ENCODE measurements at regions not wholly inside any gene's neighbourhood (a gene's known extent, or its start where the extent isn't known, plus 50 kb on each side); places are given as distances from the start of the nearest gene placed in this dataset.

DNA sequence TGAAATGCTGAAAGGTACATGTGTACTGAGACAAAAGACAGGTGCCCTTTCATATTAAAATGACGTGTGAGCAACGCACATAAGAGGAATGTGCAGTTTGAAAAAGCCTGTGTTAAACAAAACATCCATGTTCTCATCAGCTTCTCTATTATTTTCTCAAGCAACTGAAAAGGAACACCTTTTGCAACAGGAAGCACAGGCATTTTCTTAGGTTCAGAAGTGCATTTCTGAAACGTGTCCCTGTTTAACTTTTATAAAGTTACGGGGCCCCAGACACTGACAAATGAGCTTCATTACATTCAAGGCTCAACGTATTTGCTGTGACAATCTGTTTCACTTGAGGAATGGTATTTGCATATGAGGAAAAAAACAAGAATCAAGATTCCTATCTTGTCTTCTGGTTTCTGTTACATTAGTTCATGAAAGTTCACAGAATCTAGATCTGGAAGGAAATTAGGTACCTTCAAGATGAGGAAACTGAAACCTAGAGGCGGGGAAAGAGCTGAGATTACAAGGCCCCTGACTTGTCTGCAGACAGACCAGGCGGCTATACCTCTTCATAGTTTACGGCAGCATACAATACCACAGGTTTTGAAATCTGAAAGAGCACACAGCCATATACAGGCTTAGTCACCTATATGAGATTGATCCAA lies 431.7 kb downstream of the KLF12 start (continued):
- TF ChIP-seq ZNF112 (tag by site-specific recombination; IDR thresholded peaks at IDR 0.05) = no peak
- no peak for TF ChIP-seq ZNF768 (tag by site-specific recombination; IDR thresholded peaks at IDR 0.05)
- TF ChIP-seq ZBTB20 (tag by site-specific recombination; IDR thresholded peaks at IDR 0.05) = no peak
- TF ChIP-seq ZNF174 (tag by site-specific recombination; IDR thresholded peaks at IDR 0.05) = no peak
- TF ChIP-seq RBAK (tag by site-specific recombination; IDR thresholded peaks at IDR 0.05) = no peak
- no peak for TF ChIP-seq PRDM10 (tag by site-specific recombination; IDR thresholded peaks at IDR 0.05)
- TF ChIP-seq ZNF184 (tag by site-specific recombination; IDR thresholded peaks at IDR 0.05) = no peak
- no peak for TF ChIP-seq ZFP3 (tag by site-specific recombination; IDR thresholded peaks at IDR 0.05; ENCODE audit: low read depth)
- TF ChIP-seq ZNF623 (tag by site-specific recombination; IDR thresholded peaks at IDR 0.05) = no peak
- TF ChIP-seq ZNF596 (tag by site-specific recombination; IDR thresholded peaks at IDR 0.05) = no peak
- TF ChIP-seq, protein P1, sequence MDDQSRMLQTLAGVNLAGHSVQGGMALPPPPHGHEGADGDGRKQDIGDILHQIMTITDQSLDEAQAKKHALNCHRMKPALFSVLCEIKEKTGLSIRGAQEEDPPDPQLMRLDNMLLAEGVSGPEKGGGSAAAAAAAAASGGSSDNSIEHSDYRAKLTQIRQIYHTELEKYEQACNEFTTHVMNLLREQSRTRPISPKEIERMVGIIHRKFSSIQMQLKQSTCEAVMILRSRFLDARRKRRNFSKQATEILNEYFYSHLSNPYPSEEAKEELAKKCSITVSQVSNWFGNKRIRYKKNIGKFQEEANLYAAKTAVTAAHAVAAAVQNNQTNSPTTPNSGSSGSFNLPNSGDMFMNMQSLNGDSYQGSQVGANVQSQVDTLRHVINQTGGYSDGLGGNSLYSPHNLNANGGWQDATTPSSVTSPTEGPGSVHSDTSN (CRISPR knock-in tag; IDR thresholded peaks at IDR 0.05) = no peak

- ChIA-PET POLR2A (no interaction called here), CTCF (interaction anchor here (1.1 kb wide), 1 partner anchor 862 kb away, joined by 4 read pairs; no protein-coding TSS in a partner anchor)
- Histone ChIP-seq H3K27ac (ENCODE audit: extremely low read depth, low read depth, low read length) (no peak overlapping the region), H3K36me3 (ENCODE audit: control insufficient read depth in 2 of 2, insufficient read depth in 1 of 2, low read length in 2 of 2) (no peaks in the 10 kb centered on the region), H3K9me3 (ENCODE audit: control insufficient read depth, insufficient read depth, low read depth, low read length) (no peaks in the 10 kb centered on the region), H3K4me1 (ENCODE audit: control insufficient read depth, insufficient read depth, low read length) (no peaks in the 10 kb centered on the region), H3K4me3 (ENCODE audit: low read depth, low read length) (no peak overlapping the region)
- TF ChIP-seq ZNF416 (tag by site-specific recombination; IDR thresholded peaks at IDR 0.05) = no peak
- no peak for TF ChIP-seq ZNF510 (tag by site-specific recombination; IDR thresholded peaks at IDR 0.05; ENCODE audit: insufficient replicate concordance)
- no peak for TF ChIP-seq ZNF704 (tag by site-specific recombination; IDR thresholded peaks at IDR 0.05)
- TF ChIP-seq ZBTB48 (tag by site-specific recombination; IDR thresholded peaks at IDR 0.05) = no peak
- TF ChIP-seq ZNF561 (tag by site-specific recombination; IDR thresholded peaks at IDR 0.05; ENCODE audit: borderline replicate concordance) = no peak
Measured at GRCh38 chr13:73701160-73701559, 433.0 kb downstream of the KLF12 start.

DNA sequence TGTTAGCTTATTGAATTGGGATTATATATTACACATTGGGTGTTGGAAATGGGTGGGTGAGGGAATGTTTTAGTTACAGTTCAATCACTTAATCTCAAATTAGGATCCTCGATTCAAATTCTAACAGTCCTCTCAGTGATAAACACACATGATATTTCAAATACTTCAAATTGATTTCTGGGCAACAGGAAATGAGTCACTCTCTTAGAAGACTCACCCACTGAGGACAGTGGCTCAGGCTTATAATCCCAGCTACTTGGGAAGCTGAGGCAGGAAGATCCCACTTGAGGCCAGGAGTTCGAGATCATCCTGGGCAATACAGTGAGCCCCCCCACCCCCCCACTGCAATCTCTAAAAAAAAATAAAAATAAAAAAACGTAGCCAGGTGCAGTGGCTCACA lies 435.3 kb downstream of the KLF12 start:
- no peaks in the 10 kb centered on the region for H3K9me3 ChIP-seq (ENCODE audit: control insufficient read depth, insufficient read depth, low read depth, low read length)
- ChIA-PET CTCF (no interaction called here), POLR2A (no interaction called here)
- H3K4me3 ChIP-seq (ENCODE audit: low read depth, low read length) = no peak overlapping the region
- no peaks in the 10 kb centered on the region for H3K4me1 ChIP-seq (ENCODE audit: control insufficient read depth, insufficient read depth, low read length)
- peaks cover 0 to 19% of the 10 kb centered on the region in 2 experiments; a peak in 1 of 3 replicates for H3K36me3 ChIP-seq (ENCODE audit: control insufficient read depth in 2 of 2, insufficient read depth in 1 of 2, low read length in 2 of 2)
- no peak overlapping the region for H3K27ac ChIP-seq (ENCODE audit: extremely low read depth, low read depth, low read length)
- TF ChIP-seq ZXDB (tag by site-specific recombination; IDR thresholded peaks at IDR 0.05) (no peak), ZNF544 (tag by site-specific recombination; IDR thresholded peaks at IDR 0.05) (no peak), ZNF654 (tag by site-specific recombination; IDR thresholded peaks at IDR 0.05; ENCODE audit: low read depth) (no peak), ZNF324 (tag by site-specific recombination; IDR thresholded peaks at IDR 0.05) (no peak), ZNF214 (tag by site-specific recombination; IDR thresholded peaks at IDR 0.05; ENCODE audit: borderline replicate concordance) (no peak), ZBTB11 (tag by site-specific recombination; conservative IDR thresholded peaks at IDR 0.05; ENCODE audit: low read depth) (no peak), ZNF530 (tag by site-specific recombination; IDR thresholded peaks at IDR 0.05; ENCODE audit: low read depth) (no peak), ZNF112 (tag by site-specific recombination; IDR thresholded peaks at IDR 0.05) (no peak), ZNF426 (tag by site-specific recombination; IDR thresholded peaks at IDR 0.05) (no peak), ZNF366 (tag by site-specific recombination; conservative IDR thresholded peaks at IDR 0.05) (no peak), RBAK (tag by site-specific recombination; IDR thresholded peaks at IDR 0.05) (no peak)

All from HEK293 (cell line).